SK-N-MC (cell line): ENCODE measurements at regions not wholly inside any gene's neighbourhood (a gene's known extent, or its start where the extent isn't known, plus 50 kb on each side); places are given as distances from the start of the nearest gene placed in this dataset.

Experiments used
- EZH2 ChIP-seq: fragments of 200-600 bp; sonication (generic); IDR thresholded peaks from one replicate; pipeline ENCODE4 v1.6.1; 2017; ENCODE audit warnings: antibody characterized with exemption
- FOXP2 ChIP-seq: optimal IDR thresholded peaks from 2 replicates; pipeline ENCODE3; 2011; ENCODE audit warnings: mild to moderate bottlenecking, moderate library complexity; ENCODE audit not compliant: insufficient read depth; ENCODE audit errors: extremely low read length, control extremely low read depth
- POLR2AphosphoS5 ChIP-seq: IDR thresholded peaks from 2 replicates; pipeline ENCODE4 v1.6.1; 2012; ENCODE audit warnings: mild to moderate bottlenecking, low read depth, low read length, borderline replicate concordance

- TF ChIP-seq POLR2AphosphoS5 (no peak), FOXP2 (no peak), EZH2 (no peak)
Observed at GRCh38 chr5:91841423-91841822, 458.3 kb upstream of the ARRDC3 start.
